Ishikawa (cell line): ENCODE measurements at regions not wholly inside any gene's neighbourhood (a gene's known extent, or its start where the extent isn't known, plus 50 kb on each side); places are given as distances from the start of the nearest gene placed in this dataset.

Experiments used
- CEBPB ChIP-seq: IDR thresholded peaks from 2 replicates; pipeline ENCODE4 v1.6.1; 2012
- CREB1 ChIP-seq: IDR thresholded peaks from 2 replicates; pipeline ENCODE4 v1.6.1; 2012; ENCODE audit warnings: low read depth
- EGR1 ChIP-seq: IDR thresholded peaks from 2 replicates; pipeline ENCODE4 v1.6.1; 2012
- EP300 ChIP-seq: IDR thresholded peaks from 2 replicates; pipeline ENCODE4 v1.6.1; 2012; ENCODE audit warnings: borderline replicate concordance
- FOXM1 ChIP-seq: IDR thresholded peaks from 2 replicates; pipeline ENCODE4 v1.6.1; 2012; ENCODE audit warnings: low read depth, borderline replicate concordance
- MAX ChIP-seq: IDR thresholded peaks from 2 replicates; pipeline ENCODE4 v1.6.1; 2012
- NFIC ChIP-seq: IDR thresholded peaks from 2 replicates; pipeline ENCODE4 v1.6.1; 2012
- RAD21 ChIP-seq: IDR thresholded peaks from 2 replicates; pipeline ENCODE4 v1.6.1; 2012; ENCODE audit warnings: low read depth
- TAF1 ChIP-seq: IDR thresholded peaks from 2 replicates; pipeline ENCODE4 v1.6.1; 2012; ENCODE audit warnings: low read depth, mild to moderate bottlenecking
- TCF12 ChIP-seq: IDR thresholded peaks from 2 replicates; pipeline ENCODE4 v1.6.1; 2012; ENCODE audit warnings: low read depth
- TEAD4 ChIP-seq: IDR thresholded peaks from 2 replicates; pipeline ENCODE4 v1.6.1; 2012
- USF1 ChIP-seq: IDR thresholded peaks from 2 replicates; pipeline ENCODE4 v1.6.1; 2012
- YY1 ChIP-seq: IDR thresholded peaks from 2 replicates; pipeline ENCODE4 v1.6.1; 2012; ENCODE audit warnings: low read depth
- ZBTB7A ChIP-seq: IDR thresholded peaks from 2 replicates; pipeline ENCODE4 v1.6.1; 2012; ENCODE audit warnings: low read depth
- TF ChIP-seq, protein P1 (sequence below): IDR thresholded peaks from 2 replicates; pipeline ENCODE4 v1.6.1; 2012; ENCODE audit warnings: low read depth, mild to moderate bottlenecking

DNA sequence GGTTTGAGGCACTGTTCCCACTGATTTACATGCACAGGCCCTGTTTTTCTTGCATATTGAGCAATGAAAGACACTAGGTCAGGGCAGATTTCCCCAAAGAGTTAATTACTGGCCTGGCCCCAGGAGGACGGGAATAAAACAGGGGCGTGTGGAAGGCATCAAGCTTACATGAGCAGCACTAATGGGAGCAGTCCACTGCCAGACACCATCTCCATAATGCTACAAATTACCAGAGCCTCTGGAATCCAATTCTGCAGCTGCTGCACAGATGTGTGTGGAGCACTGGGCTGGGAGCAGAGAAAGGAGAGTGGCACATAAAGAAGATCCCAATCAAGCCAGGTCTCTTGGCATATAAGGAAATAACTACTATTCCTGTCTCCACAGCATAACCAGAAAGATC, 96.9 kb downstream of the CCDC34 start:
- no peak for TF ChIP-seq TAF1
- TF ChIP-seq EGR1 = no peak
- no peak for TF ChIP-seq CREB1
- no peak for TF ChIP-seq TEAD4
- no peak for TF ChIP-seq NFIC
- TF ChIP-seq, protein P1, sequence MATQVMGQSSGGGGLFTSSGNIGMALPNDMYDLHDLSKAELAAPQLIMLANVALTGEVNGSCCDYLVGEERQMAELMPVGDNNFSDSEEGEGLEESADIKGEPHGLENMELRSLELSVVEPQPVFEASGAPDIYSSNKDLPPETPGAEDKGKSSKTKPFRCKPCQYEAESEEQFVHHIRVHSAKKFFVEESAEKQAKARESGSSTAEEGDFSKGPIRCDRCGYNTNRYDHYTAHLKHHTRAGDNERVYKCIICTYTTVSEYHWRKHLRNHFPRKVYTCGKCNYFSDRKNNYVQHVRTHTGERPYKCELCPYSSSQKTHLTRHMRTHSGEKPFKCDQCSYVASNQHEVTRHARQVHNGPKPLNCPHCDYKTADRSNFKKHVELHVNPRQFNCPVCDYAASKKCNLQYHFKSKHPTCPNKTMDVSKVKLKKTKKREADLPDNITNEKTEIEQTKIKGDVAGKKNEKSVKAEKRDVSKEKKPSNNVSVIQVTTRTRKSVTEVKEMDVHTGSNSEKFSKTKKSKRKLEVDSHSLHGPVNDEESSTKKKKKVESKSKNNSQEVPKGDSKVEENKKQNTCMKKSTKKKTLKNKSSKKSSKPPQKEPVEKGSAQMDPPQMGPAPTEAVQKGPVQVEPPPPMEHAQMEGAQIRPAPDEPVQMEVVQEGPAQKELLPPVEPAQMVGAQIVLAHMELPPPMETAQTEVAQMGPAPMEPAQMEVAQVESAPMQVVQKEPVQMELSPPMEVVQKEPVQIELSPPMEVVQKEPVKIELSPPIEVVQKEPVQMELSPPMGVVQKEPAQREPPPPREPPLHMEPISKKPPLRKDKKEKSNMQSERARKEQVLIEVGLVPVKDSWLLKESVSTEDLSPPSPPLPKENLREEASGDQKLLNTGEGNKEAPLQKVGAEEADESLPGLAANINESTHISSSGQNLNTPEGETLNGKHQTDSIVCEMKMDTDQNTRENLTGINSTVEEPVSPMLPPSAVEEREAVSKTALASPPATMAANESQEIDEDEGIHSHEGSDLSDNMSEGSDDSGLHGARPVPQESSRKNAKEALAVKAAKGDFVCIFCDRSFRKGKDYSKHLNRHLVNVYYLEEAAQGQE = no peak
- no peak for TF ChIP-seq RAD21
- TF ChIP-seq FOXM1 = no peak
- TF ChIP-seq EP300 = no peak
- no peak for TF ChIP-seq YY1
- TF ChIP-seq MAX = no peak
- no peak for TF ChIP-seq CEBPB
- no peak for TF ChIP-seq USF1
- TF ChIP-seq TCF12 = no peak

DNA sequence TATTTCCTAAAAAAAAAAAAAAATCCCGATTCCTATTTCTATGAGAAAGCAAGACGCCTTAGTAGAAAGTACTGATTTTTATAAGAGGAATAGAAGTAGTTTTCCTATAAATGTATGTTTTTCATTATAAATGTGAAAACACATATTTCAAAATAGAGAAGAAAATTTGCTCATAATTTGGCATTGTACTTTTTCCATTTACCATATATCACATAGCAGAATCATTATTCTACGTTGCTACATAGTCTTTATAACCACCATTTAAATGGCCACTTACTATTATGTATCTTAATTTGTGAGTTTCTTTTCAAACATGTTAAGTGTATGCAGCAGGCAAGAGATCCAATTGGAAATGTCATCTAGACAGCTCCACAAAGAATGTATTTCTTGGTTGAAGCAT, 99.0 kb downstream of the CCDC34 start:
- no peak for TF ChIP-seq MAX
- no peak for TF ChIP-seq CEBPB
- TF ChIP-seq CREB1 = no peak
- no peak for TF ChIP-seq FOXM1
- no peak for TF ChIP-seq EP300
- TF ChIP-seq ZBTB7A = no peak
- TF ChIP-seq, protein P1 = no peak
- TF ChIP-seq USF1 = no peak
- no peak for TF ChIP-seq YY1
- no peak for TF ChIP-seq EGR1
- no peak for TF ChIP-seq TEAD4
- no peak for TF ChIP-seq RAD21
- TF ChIP-seq TAF1 = no peak
- TF ChIP-seq TCF12 = no peak
- TF ChIP-seq NFIC = no peak

GRCh38 chr11:27263046-27263445, 100.0 kb downstream of the CCDC34 start:
- TF ChIP-seq TCF12 = no peak
- no peak for TF ChIP-seq ZBTB7A
- TF ChIP-seq FOXM1 = no peak
- TF ChIP-seq NFIC = no peak
- TF ChIP-seq EP300 = no peak
- no peak for TF ChIP-seq CREB1
- no peak for TF ChIP-seq YY1
- TF ChIP-seq, protein P1 = no peak
- TF ChIP-seq CEBPB = no peak
- no peak for TF ChIP-seq RAD21
- no peak for TF ChIP-seq EGR1
- no peak for TF ChIP-seq TEAD4
- TF ChIP-seq MAX = no peak
- TF ChIP-seq USF1 = no peak
- TF ChIP-seq TAF1 = no peak

- TF ChIP-seq EP300 (no peak), TCF12 (no peak), MAX (no peak), RAD21 (no peak), NFIC (no peak), FOXM1 (no peak), YY1 (no peak), TEAD4 (no peak), TAF1 (no peak), CEBPB (no peak), ZBTB7A (no peak), EGR1 (no peak), CREB1 (no peak), USF1 (no peak)
- TF ChIP-seq, protein P1 = no peak
Observed at GRCh38 chr11:27255447-27255828, 107.6 kb downstream of the CCDC34 start.
